ENCODE measurements at regions not wholly inside any gene's neighbourhood (a gene's known extent, or its start where the extent isn't known, plus 50 kb on each side); places are given as distances from the start of the nearest gene placed in this dataset.

DNA sequence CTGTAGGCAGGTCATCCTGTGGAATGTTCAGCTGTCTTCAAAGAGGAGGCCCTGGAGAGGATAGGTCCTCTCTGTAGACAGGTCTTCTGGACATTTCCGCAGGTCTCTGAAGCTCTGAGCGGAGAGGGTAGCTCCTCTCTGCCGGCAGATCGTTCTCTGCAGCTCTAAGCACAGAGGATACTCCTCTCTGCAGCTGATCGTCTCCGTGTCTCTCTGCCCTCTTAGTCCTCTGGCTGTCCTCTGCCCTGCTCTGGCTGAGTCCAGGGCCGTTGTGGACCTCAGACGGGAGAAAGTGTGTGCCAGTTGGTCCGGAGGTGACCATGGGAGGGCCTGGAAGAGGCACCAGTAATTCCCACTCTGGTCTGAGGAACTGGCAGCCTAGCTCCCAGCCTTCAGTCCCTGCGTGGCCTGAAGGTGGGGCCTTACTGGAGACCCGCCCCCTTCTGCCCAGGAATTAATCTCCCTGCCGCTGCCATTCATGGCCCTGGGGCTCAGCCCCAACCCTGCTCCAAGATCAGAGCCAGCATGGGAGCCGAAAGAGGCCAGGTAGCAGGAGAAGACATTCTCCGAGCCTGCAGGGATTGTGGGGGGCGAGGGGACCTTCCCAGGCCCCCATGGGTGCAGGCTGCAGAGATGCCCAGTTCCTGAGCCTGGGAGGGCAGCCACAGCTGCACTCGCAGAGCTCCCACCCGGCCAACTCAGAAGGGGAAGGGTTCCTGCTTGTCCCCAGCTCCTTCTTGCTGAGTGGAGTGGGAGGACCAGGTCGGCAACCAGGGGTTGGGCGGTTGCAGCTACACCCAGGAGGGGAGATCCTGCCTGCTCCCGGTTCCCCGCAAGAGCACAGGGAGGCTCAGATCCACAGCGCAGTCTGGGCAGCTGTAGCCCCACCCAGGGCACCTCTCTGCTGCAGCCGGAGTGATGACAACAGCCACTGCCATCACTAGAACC, 488.7 kb downstream of the RSL24D1 start:
- no peak for TF ChIP-seq CTCF (IDR thresholded peaks at IDR 0.05; ENCODE audit: insufficient read depth, low read depth, low read length, missing control alignments)
- no peak for DNase-seq (ENCODE audit: low read depth)
- no peak overlapping the region for H3K4me3 ChIP-seq (ENCODE audit: low read length)

DNA sequence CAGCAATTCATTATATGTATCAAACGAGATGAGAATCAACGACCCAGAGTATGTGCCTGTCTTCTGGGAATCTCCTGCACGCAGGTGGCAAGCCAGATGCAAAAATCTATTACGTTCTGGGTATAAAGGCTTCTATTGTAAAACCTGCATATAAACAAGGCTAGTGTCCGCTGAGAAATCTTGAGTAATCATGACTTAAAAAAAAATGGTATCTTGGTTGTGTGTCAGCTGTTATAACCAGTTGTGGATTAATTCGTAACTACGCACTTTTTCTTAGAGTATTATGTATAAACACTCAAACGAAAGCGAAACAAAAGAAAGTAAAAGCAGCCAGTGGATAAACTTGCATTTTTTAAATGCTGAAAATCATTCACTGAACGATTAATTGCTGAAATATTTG, 509.1 kb downstream of the RSL24D1 start:
- H3K4me3 ChIP-seq (ENCODE audit: low read length): no peak overlapping the region
- DNase-seq (ENCODE audit: low read depth): no peak
- no peak for TF ChIP-seq CTCF (IDR thresholded peaks at IDR 0.05; ENCODE audit: insufficient read depth, low read depth, low read length, missing control alignments)

All from epithelial cell of esophagus (primary cell).